Lung (tissue), 11 donors: ENCODE measurements at regions not wholly inside any gene's neighbourhood (a gene's known extent, or its start where the extent isn't known, plus 50 kb on each side); places are given as distances from the start of the nearest gene placed in this dataset.

Experiments used
- ATAC-seq: fragments of 200-7000 bp; cut with Tn5 transposase; one replicate; pipeline ENCODE4 v1.9.1; 2020; ENCODE audit warnings: moderate number of reproducible peaks; ENCODE audit not compliant: insufficient read depth, low FRiP score
- DNase-seq, 3 donors: peaks; one replicate each; pipeline ENCODE4 v3.0.0-alpha.2; 2013 to 2017
- H3K27ac ChIP-seq, 2 donors: one replicate each; pipeline ENCODE4 v1.5.1; 2013; ENCODE audit warnings: mild to moderate bottlenecking in 2 of 2, moderate library complexity in 2 of 2, control low read depth in 1 of 2, inconsistent platforms in 1 of 2, low read depth in 1 of 2, low read length in 1 of 2
- H3K27me3 ChIP-seq, 3 donors: one replicate each; pipeline ENCODE4 v1.5.1; 2013; ENCODE audit warnings: low read length in 2 of 3; ENCODE audit not compliant: control insufficient read depth in 3 of 3, insufficient read depth in 3 of 3
- H3K36me3 ChIP-seq, 4 donors: one replicate each; pipeline ENCODE4 v1.5.1; 2013; ENCODE audit warnings: low read length in 4 of 4, mild to moderate bottlenecking in 1 of 4, moderate library complexity in 1 of 4; ENCODE audit not compliant: control insufficient read depth in 4 of 4, insufficient read depth in 4 of 4
- H3K4me1 ChIP-seq, 5 donors: one replicate each; pipeline ENCODE4 v1.5.1; 2013; ENCODE audit warnings: low read length in 5 of 5, mild to moderate bottlenecking in 2 of 5, moderate library complexity in 1 of 5; ENCODE audit not compliant: control insufficient read depth in 5 of 5, insufficient read depth in 5 of 5
- H3K4me3 ChIP-seq: one replicate; pipeline ENCODE4 v1.5.1; 2013; ENCODE audit warnings: mild to moderate bottlenecking, control low read depth, moderate library complexity
- H3K9ac ChIP-seq, 2 donors: one replicate each; pipeline ENCODE4 v1.5.1; 2013; ENCODE audit warnings: low read length in 2 of 2, control low read depth in 1 of 2; ENCODE audit not compliant: insufficient read depth in 1 of 2
- H3K9me3 ChIP-seq, 4 donors: one replicate each; pipeline ENCODE4 v1.5.1; 2013; ENCODE audit warnings: low read length in 3 of 4, mild to moderate bottlenecking in 1 of 4, moderate library complexity in 1 of 4; ENCODE audit not compliant: control insufficient read depth in 4 of 4, insufficient read depth in 3 of 4
- WGBS, 2 donors: extraction: QIAGEN DNeasy Blood & Tissue Kit; methylation state at CpG; one replicate each; pipeline ENCODE4 v1.1.7; 2013; 5-methylcytosine and 5-hydroxymethylcytosine counted together
- TF ChIP-seq, protein P1 (sequence below): IDR thresholded peaks from 2 replicates; pipeline ENCODE4 v1.5.1; 2012; ENCODE audit warnings: mild to moderate bottlenecking; ENCODE audit errors: control extremely low read depth, extremely low read depth
- donor health status: control.
- donor health status: control.
- donor health status: Bipolar disorder and iron deficiency.
- donor health status: healthy.
- donor health status: DM: yes; HTN: yes; CAD: no.

GRCh38 chr14:89576145-89576927 lies 159.3 kb upstream of the FOXN3 start:
- Histone ChIP-seq H3K9me3 (peaks cover 0 to 3% (median 0%) of the 10 kb centered on the region in 4 donors), H3K9ac (no peak overlapping the region), H3K36me3 (peaks cover 0 to 5% (median 0%) of the 10 kb centered on the region in 4 donors), H3K27me3 (no peaks in the 10 kb centered on the region), H3K27ac (no peak overlapping the region), H3K4me1 (peaks cover 0 to 29% (median 7%) of the 10 kb centered on the region in 5 donors), H3K4me3 (no peak overlapping the region)
- DNase-seq (peak; percentile 48 to 82 (median 79)), ATAC-seq (no peak)
- TF ChIP-seq, protein P1, sequence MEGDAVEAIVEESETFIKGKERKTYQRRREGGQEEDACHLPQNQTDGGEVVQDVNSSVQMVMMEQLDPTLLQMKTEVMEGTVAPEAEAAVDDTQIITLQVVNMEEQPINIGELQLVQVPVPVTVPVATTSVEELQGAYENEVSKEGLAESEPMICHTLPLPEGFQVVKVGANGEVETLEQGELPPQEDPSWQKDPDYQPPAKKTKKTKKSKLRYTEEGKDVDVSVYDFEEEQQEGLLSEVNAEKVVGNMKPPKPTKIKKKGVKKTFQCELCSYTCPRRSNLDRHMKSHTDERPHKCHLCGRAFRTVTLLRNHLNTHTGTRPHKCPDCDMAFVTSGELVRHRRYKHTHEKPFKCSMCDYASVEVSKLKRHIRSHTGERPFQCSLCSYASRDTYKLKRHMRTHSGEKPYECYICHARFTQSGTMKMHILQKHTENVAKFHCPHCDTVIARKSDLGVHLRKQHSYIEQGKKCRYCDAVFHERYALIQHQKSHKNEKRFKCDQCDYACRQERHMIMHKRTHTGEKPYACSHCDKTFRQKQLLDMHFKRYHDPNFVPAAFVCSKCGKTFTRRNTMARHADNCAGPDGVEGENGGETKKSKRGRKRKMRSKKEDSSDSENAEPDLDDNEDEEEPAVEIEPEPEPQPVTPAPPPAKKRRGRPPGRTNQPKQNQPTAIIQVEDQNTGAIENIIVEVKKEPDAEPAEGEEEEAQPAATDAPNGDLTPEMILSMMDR = no peak
- WGBS, 2 donors = 65 to 85% methylated on average over 14 of the region's 14 CpGs

GRCh38 chr14:89575386-89576061 lies 158.5 kb upstream of the FOXN3 start:
- ATAC-seq (no peak), DNase-seq (peak in 2 of 3 donors; percentile 29 to 39)
- H3K36me3 ChIP-seq = no peaks in the 10 kb centered on the region
- no peak overlapping the region for H3K27ac ChIP-seq
- TF ChIP-seq, protein P1 = no peak
- no peaks in the 10 kb centered on the region for H3K27me3 ChIP-seq
- H3K9ac ChIP-seq = no peak overlapping the region
- 81 to 89% methylated on average over 17 of the region's 17 CpGs for WGBS, 2 donors
- peaks cover 0 to 29% (median 7%) of the 10 kb centered on the region in 5 donors for H3K4me1 ChIP-seq
- no peak overlapping the region for H3K4me3 ChIP-seq
- H3K9me3 ChIP-seq = no peaks in the 10 kb centered on the region

- peaks cover 0 to 29% (median 7%) of the 10 kb centered on the region in 5 donors for H3K4me1 ChIP-seq
- H3K36me3 ChIP-seq = no peaks in the 10 kb centered on the region
- 71 to 81% methylated on average over 4 of the region's 4 CpGs for WGBS, 2 donors
- no peaks in the 10 kb centered on the region for H3K9me3 ChIP-seq
- no peaks in the 10 kb centered on the region for H3K27me3 ChIP-seq
- H3K27ac ChIP-seq = no peak overlapping the region
- H3K4me3 ChIP-seq = no peak overlapping the region
- no peak overlapping the region for H3K9ac ChIP-seq
- TF ChIP-seq, protein P1 = no peak
- ATAC-seq = no peak
- DNase-seq = no peak
Observed at GRCh38 chr14:89574420-89574819, 157.4 kb upstream of the FOXN3 start.
